ENCODE measurements at regions not wholly inside any gene's neighbourhood (a gene's known extent, or its start where the extent isn't known, plus 50 kb on each side); places are given as distances from the start of the nearest gene placed in this dataset.

DNA sequence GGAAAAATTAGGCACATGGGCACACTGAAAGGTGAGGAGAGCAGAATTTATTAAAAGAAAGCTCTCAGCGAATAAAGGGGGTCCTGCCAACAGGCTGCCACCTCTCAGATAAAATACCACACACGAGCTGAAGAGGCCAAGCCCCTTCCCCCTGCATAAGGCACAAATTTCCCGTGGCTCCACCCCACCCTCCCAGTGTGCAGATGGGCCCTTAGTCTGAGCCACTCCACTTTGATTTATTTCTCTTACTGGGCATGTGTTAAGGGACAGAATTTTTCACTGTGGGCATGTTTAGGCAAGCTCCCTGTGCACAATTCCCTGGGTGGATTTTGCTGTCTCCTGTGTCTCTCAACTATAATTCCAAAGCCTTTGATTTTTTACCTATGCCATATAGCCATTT lies 409.8 kb downstream of the TBL1XR1 start:
- no peak for DNase-seq

GRCh38 chr3:176785171-176785570 lies 412.1 kb downstream of the TBL1XR1 start:
- Mint-ChIP-seq H3K9me3 (ENCODE audit: low read depth) (no peaks in the 10 kb centered on the region), H3K27ac (no peak overlapping the region), H3K27me3 (peaks cover 9% of the 10 kb centered on the region), H3K4me3 (no peak overlapping the region), H3K4me1 (no peaks in the 10 kb centered on the region), H3K36me3 (ENCODE audit: low read depth) (no peaks in the 10 kb centered on the region)
- intact Hi-C loops (cut with DNase I, micrococcal nuclease): no loop called here
- ChIA-PET CTCF (no interaction called here), POLR2A (no interaction called here)
- no peak for DNase-seq
- no peak for ATAC-seq

More for the DNA sequence above, 409.8 kb downstream of the TBL1XR1 start:
- POLR2A ChIA-PET: no interaction called here
- Mint-ChIP-seq H3K4me1 (no peaks in the 10 kb centered on the region), H3K9me3 (ENCODE audit: low read depth) (no peaks in the 10 kb centered on the region), H3K36me3 (ENCODE audit: low read depth) (no peaks in the 10 kb centered on the region), H3K27ac (no peak overlapping the region), H3K27me3 (peaks cover 6% of the 10 kb centered on the region), H3K4me3 (no peak overlapping the region)
- intact Hi-C loops (cut with DNase I, micrococcal nuclease): no loop called here
- no peak for ATAC-seq
- CTCF ChIA-PET: no interaction called here

GRCh38 chr3:176780766-176781165 lies 416.5 kb downstream of the TBL1XR1 start:
- no peak overlapping the region for H3K4me3 Mint-ChIP-seq
- H3K27me3 Mint-ChIP-seq: peaks cover 6% of the 10 kb centered on the region
- ChIA-PET POLR2A (no interaction called here), CTCF (no interaction called here)
- no peaks in the 10 kb centered on the region for H3K36me3 Mint-ChIP-seq (ENCODE audit: low read depth)
- no peaks in the 10 kb centered on the region for H3K4me1 Mint-ChIP-seq
- DNase-seq (no peak), ATAC-seq (no peak)
- H3K27ac Mint-ChIP-seq: no peak overlapping the region
- intact Hi-C loops (cut with DNase I, micrococcal nuclease): no loop called here
- H3K9me3 Mint-ChIP-seq (ENCODE audit: low read depth): no peaks in the 10 kb centered on the region

DNA sequence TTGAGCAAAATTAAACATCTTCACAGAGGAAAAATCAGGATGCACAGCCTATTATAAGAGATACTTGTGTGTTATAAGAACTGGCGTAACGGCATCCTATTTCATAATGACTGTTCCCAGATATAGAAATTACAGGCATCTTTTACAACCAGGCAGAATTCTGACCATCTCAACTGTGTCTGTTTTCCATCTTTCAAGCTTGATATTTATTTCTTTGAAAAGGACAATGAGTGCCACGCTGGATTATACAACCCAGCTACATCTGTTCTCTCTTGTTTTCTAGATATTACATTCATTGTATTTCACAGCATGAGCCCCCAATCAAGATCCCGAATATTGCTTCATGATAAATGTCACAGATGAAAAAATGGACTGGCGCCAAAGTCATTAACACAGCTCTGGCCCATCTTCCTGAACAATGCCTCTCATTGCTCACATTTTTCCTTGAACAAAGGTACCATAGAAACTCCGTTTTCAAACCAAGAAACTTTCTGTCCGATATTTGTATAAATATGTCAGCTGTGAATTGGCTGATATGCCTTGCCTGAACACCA lies 420.6 kb downstream of the TBL1XR1 start:
- intact Hi-C loops (cut with DNase I, micrococcal nuclease): no loop called here
- no peak for ATAC-seq
- CTCF ChIA-PET: no interaction called here

DNA sequence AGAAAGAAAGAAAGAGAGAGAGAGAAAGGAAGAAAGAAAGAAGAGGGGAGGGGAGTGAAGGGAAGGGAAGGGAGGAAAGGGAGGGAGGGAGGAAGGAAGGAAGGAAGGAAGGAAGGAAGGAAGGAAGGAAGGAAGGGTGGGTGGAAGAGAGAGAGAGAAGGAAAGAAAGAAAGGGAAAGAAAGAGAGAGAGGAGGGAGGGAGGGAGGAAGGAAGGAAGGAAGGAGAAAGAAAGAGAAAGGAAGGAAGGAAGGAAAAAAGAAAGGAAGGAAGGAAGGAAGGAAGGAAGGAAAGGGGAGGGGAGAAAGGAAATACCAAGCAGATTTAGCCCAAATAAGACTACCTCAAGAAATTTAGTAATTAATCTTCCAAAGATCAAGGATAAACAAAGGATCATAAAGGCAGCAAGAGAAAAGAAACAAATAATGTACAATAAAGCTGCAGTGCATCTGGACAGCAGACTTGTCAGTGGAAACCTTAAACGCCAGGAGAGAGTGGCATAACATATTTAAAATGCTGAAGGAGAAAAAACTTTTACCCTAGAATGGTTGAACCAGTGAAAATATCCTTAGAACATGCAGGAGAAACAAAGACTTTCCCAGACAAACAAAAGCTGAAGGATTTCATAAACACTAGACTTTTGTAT lies 427.6 kb downstream of the TBL1XR1 start:
- Mint-ChIP-seq H3K27me3 (no peaks in the 10 kb centered on the region), H3K36me3 (ENCODE audit: low read depth) (no peaks in the 10 kb centered on the region), H3K27ac (no peak overlapping the region), H3K9me3 (ENCODE audit: low read depth) (peaks cover 13% of the 10 kb centered on the region), H3K4me3 (no peak overlapping the region), H3K4me1 (no peaks in the 10 kb centered on the region)
- POLR2A ChIA-PET: no interaction called here
- intact Hi-C loops (cut with DNase I, micrococcal nuclease): no loop called here
- CTCF ChIA-PET: no interaction called here
- DNase-seq (no peak), ATAC-seq (no peak)

More for the DNA sequence above, 420.6 kb downstream of the TBL1XR1 start:
- DNase-seq: no peak
- peaks cover 9% of the 10 kb centered on the region for H3K9me3 Mint-ChIP-seq (ENCODE audit: low read depth)
- no peaks in the 10 kb centered on the region for H3K27me3 Mint-ChIP-seq
- POLR2A ChIA-PET: no interaction called here
- no peak overlapping the region for H3K4me3 Mint-ChIP-seq
- H3K36me3 Mint-ChIP-seq (ENCODE audit: low read depth): no peaks in the 10 kb centered on the region
- H3K4me1 Mint-ChIP-seq: no peaks in the 10 kb centered on the region
- H3K27ac Mint-ChIP-seq: no peak overlapping the region

DNA sequence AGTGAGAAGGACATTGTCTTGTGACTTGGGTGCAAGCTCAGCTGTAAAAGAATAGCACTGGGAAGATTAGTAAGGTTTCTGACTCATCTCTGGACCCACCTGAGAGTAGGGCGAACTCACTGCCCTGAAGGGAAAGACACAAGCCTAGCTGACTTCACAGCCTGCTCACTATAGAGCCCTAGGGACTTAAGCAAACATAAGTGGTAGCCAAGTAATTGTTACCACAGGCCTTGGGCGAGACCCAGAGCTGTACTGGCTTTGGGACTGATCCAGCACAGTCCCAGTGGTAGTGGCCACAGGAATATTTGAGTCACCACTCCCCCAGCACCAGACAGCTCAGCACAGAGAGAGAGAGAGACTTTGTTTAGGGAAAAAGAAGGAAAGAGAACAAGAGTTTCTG lies 429.9 kb downstream of the TBL1XR1 start:
- ChIA-PET POLR2A (no interaction called here), CTCF (no interaction called here)
- DNase-seq: no peak
- intact Hi-C loops (cut with DNase I, micrococcal nuclease): no loop called here
- H3K4me3 Mint-ChIP-seq: no peak overlapping the region
- ATAC-seq: no peak
- H3K4me1 Mint-ChIP-seq: no peaks in the 10 kb centered on the region
- peaks cover 10% of the 10 kb centered on the region for H3K9me3 Mint-ChIP-seq (ENCODE audit: low read depth)
- H3K36me3 Mint-ChIP-seq (ENCODE audit: low read depth): no peaks in the 10 kb centered on the region
- H3K27me3 Mint-ChIP-seq: no peaks in the 10 kb centered on the region
- no peak overlapping the region for H3K27ac Mint-ChIP-seq

DNA sequence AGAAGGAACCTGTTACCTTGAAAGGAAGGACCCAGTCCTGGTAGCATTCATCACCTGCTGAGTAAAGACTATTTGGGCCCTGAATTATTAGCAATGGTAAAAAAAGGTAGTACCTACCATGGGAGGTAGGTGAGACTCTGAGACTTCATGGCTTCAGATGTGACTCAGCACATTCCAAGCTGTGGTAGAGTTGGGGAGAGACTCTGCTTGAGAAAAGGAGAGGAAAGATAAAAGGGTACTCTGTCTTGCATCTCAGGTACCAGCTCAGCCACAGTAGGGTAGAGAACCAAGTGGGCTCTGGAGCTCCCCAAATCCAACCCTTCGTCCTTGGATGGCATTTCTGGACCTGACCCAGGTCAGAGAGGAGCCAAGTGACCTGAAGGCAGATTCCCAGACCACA lies 430.4 kb downstream of the TBL1XR1 start:
- no peak for DNase-seq
- Mint-ChIP-seq H3K4me3 (no peak overlapping the region), H3K9me3 (ENCODE audit: low read depth) (peaks cover 10% of the 10 kb centered on the region), H3K27me3 (no peaks in the 10 kb centered on the region), H3K4me1 (no peaks in the 10 kb centered on the region), H3K36me3 (ENCODE audit: low read depth) (no peaks in the 10 kb centered on the region), H3K27ac (no peak overlapping the region)
- no peak for ATAC-seq
- intact Hi-C loops (cut with DNase I, micrococcal nuclease): no loop called here
- CTCF ChIA-PET: no interaction called here
- POLR2A ChIA-PET: no interaction called here

- ChIA-PET POLR2A (no interaction called here), CTCF (no interaction called here)
- ATAC-seq (no peak), DNase-seq (no peak)
- intact Hi-C loops (cut with DNase I, micrococcal nuclease): no loop called here
- H3K9me3 Mint-ChIP-seq (ENCODE audit: low read depth): peaks cover 10% of the 10 kb centered on the region
- H3K4me3 Mint-ChIP-seq: no peak overlapping the region
- no peaks in the 10 kb centered on the region for H3K4me1 Mint-ChIP-seq
- H3K27ac Mint-ChIP-seq: no peak overlapping the region
- no peaks in the 10 kb centered on the region for H3K36me3 Mint-ChIP-seq (ENCODE audit: low read depth)
- no peaks in the 10 kb centered on the region for H3K27me3 Mint-ChIP-seq
These were observed 431.8 kb downstream of the TBL1XR1 start for GRCh38 chr3:176765382-176765900.

- H3K36me3 Mint-ChIP-seq (ENCODE audit: low read depth): no peaks in the 10 kb centered on the region
- POLR2A ChIA-PET: no interaction called here
- peaks cover 7% of the 10 kb centered on the region for H3K9me3 Mint-ChIP-seq (ENCODE audit: low read depth)
- no peaks in the 10 kb centered on the region for H3K27me3 Mint-ChIP-seq
- no peaks in the 10 kb centered on the region for H3K4me1 Mint-ChIP-seq
- CTCF ChIA-PET: no interaction called here
- ATAC-seq (no peak), DNase-seq (no peak)
- H3K27ac Mint-ChIP-seq: no peak overlapping the region
- intact Hi-C loops (cut with DNase I, micrococcal nuclease): no loop called here
- H3K4me3 Mint-ChIP-seq: no peak overlapping the region
These were observed 437.3 kb downstream of the TBL1XR1 start for GRCh38 chr3:176759815-176760506.

- H3K4me3 Mint-ChIP-seq: no peak overlapping the region
- ChIA-PET CTCF (no interaction called here), POLR2A (no interaction called here)
- no peaks in the 10 kb centered on the region for H3K9me3 Mint-ChIP-seq (ENCODE audit: low read depth)
- DNase-seq (no peak), ATAC-seq (no peak)
- H3K36me3 Mint-ChIP-seq (ENCODE audit: low read depth): no peaks in the 10 kb centered on the region
- intact Hi-C loops (cut with DNase I, micrococcal nuclease): no loop called here
- H3K4me1 Mint-ChIP-seq: no peaks in the 10 kb centered on the region
- no peak overlapping the region for H3K27ac Mint-ChIP-seq
- no peaks in the 10 kb centered on the region for H3K27me3 Mint-ChIP-seq
These were observed 439.9 kb downstream of the TBL1XR1 start for GRCh38 chr3:176757429-176757828.

- no peak overlapping the region for H3K27ac Mint-ChIP-seq
- ChIA-PET CTCF (no interaction called here), POLR2A (no interaction called here)
- ATAC-seq: no peak
- intact Hi-C loops (cut with DNase I, micrococcal nuclease): no loop called here
- H3K27me3 Mint-ChIP-seq: no peaks in the 10 kb centered on the region
- DNase-seq: no peak
- H3K36me3 Mint-ChIP-seq (ENCODE audit: low read depth): no peaks in the 10 kb centered on the region
- H3K4me3 Mint-ChIP-seq: no peak overlapping the region
- no peaks in the 10 kb centered on the region for H3K4me1 Mint-ChIP-seq
- no peaks in the 10 kb centered on the region for H3K9me3 Mint-ChIP-seq (ENCODE audit: low read depth)
These were observed 441.3 kb downstream of the TBL1XR1 start for GRCh38 chr3:176755977-176756376.

DNA sequence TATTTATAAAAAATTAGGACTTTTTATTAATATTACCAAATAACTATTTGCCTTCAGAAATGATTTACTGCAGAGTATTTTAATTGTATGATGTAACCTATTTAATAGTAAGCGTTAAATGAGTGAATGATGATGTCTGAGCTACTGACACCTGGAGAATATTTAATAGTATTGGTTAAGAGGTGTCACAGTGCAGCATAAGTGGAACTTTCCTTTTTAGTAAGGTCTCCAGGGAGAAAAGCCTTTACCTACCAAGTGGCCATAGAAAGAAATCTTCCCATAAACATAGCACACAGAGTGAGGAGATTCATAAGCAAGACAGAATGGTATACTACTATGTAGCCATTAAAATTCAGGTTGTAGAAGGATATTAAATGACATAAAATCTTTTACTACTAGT lies 441.7 kb downstream of the TBL1XR1 start:
- ChIA-PET POLR2A (no interaction called here), CTCF (interaction anchor here (0.6 kb wide), 1 partner anchor 949 kb away, joined by 3 read pairs; no protein-coding TSS in a partner anchor)
- no peaks in the 10 kb centered on the region for H3K27me3 Mint-ChIP-seq
- no peaks in the 10 kb centered on the region for H3K36me3 Mint-ChIP-seq (ENCODE audit: low read depth)
- no peak overlapping the region for H3K27ac Mint-ChIP-seq
- DNase-seq: no peak
- no peaks in the 10 kb centered on the region for H3K4me1 Mint-ChIP-seq
- ATAC-seq: no peak
- no peaks in the 10 kb centered on the region for H3K9me3 Mint-ChIP-seq (ENCODE audit: low read depth)
- no peak overlapping the region for H3K4me3 Mint-ChIP-seq
- intact Hi-C loops (cut with DNase I, micrococcal nuclease): no loop called here

Measured in activated CD4-positive, alpha-beta T cell treated with anti-CD3 and anti-CD28 coated beads for 36 hours (primary cell).